Femur (tissue), 1 donor: ENCODE measurements at regions not wholly inside any gene's neighbourhood (a gene's known extent, or its start where the extent isn't known, plus 50 kb on each side); places are given as distances from the start of the nearest gene placed in this dataset.

Experiments
- DNase-seq: peaks from one replicate; pipeline ENCODE4 v3.0.0-alpha.2; 2017

GRCh38 chr3:181860235-181860634 lies 148.5 kb downstream of the SOX2 start:
- DNase-seq = no peak

DNA sequence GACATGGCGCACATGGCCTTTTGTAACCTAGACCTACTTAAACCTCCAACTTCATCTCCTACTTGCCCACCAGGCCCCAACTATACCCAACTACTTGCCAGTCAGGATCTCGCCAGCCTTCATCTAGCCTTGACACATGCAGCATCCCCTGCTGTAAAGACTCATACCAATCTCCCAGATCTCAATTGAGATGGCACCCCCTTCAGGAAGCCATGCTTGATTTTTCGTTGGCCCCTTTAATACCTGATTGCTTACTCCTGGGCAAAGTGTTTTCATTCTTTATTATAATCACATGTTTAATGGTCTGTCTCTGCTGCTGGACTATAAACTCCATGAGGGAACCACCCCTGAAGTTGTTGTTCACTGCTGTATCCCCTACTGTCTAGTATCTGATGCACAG lies 150.8 kb downstream of the SOX2 start:
- no peak for DNase-seq

DNA sequence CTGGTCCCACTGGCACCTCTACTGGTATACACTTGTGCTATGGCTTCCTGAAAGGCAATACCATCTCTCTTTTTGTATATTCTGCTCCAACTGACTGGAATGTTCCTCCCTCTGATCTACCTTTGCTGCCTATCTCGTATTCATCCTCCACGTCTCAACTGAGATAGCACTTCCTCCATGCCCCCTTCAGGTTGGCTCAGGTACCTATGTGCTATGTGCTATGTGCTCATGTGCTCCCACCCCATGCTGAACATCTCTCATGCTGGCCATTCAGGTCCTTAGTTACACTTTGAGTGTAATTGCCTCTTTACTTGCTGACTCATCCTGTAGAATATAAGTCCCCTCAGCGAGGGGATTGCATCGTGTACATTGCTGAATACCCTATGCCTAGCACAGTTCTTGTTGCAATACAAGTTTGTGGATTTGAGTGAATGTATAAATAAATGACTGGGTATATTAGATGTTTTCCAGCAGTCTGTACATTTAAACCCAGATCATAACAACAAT lies 156.9 kb downstream of the SOX2 start:
- no peak for DNase-seq

DNA sequence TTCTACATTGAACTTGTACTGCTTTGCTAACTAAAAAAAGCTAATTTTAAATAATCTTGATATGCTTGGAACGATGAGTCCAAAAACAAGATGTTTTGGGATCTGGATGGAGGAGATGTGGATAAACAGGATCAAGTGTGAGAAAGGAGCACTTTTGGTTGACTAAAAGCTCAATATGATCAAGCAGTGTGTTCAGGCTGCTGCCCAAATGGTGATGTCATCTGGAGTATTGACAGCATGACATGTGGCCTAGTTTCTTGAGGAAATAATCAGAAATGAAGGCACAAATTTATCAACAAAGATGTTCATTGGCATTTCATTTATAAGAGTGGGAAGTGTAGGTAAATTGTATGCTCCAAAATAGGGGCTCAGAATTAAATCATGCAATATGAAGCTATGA lies 161.2 kb downstream of the SOX2 start:
- no peak for DNase-seq

- no peak for DNase-seq
These were observed 168.2 kb downstream of the SOX2 start for GRCh38 chr3:181879926-181880325.

- DNase-seq = peak; percentile 36
These were observed 168.6 kb downstream of the SOX2 start for GRCh38 chr3:181880331-181880730.

- no peak for DNase-seq
These were observed 170.0 kb downstream of the SOX2 start for GRCh38 chr3:181881749-181882148.

DNA sequence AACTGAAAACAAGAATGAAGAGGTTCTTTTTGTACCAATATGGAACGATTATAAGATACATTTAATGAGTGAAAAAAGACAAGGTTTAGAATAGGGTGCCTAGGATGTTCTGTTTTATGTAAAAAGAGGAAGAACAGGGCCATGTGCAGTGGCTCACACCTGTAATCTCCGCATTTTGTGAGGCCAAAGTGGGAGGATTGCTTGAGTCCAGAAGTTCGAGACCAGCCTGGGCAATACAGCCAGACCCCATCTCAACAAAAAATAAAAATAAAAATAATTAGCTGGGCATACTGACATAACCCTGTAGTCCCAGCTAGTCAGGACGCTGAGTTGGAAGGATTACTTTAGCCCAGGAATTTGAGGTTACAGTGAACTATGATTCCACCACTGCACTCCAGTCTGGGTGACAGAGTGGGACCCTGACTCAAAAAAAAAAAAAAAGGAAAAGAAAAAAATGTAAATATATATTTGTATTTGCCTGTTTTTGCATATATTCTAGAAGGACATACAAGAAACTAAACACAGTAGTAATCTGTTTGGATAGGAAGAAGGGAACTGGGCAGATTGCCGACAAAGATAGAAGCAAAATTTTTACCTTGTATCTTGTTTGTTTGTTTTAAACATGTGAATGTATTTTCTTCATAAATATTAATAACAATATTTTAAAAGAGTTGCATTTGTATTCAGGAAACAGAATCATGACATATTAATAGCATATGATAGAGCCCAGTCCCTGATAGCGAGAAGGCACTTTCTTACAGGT lies 174.3 kb downstream of the SOX2 start:
- no peak for DNase-seq

DNA sequence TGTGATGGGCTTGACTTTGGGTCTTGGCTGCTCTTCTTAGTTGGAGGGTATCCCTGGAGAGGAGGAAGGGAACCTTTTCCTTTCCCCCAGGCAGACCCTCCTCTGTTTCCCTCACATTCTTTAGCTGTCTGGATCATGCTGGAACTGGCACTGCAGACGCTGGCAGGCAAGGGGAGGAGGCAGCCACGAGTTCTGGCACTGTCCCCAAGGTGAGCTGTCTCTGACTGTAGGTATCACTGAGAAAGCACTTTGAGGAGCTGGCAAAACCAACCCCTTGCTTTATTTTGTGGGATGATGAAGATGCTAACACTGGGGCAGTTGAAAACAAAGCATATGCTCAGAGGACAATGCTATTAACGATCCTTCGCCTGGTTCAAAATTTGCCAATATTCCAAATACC lies 175.0 kb downstream of the SOX2 start:
- no peak for DNase-seq

DNA sequence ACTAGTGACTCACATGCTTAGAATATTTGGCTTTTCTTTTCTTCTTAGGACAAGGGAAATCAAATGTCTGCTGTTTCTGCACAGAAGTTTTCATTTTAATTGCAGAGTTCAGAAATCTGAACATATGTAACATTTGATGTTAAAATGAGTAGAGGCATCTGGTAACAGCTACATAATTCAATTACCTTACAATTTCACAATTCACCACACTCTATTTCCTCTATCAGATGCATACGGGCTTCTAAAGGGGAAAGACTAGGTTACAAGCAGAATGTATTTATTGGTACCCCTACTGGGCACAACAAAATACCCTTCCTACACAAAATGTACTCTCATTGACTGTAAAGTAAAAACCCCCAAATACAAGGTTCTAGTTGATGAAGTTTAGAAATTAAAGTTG lies 176.0 kb downstream of the SOX2 start:
- DNase-seq = no peak

GRCh38 chr3:181888234-181888633 lies 176.5 kb downstream of the SOX2 start:
- DNase-seq = no peak

GRCh38 chr3:181892848-181893247 lies 181.1 kb downstream of the SOX2 start:
- DNase-seq = no peak

DNA sequence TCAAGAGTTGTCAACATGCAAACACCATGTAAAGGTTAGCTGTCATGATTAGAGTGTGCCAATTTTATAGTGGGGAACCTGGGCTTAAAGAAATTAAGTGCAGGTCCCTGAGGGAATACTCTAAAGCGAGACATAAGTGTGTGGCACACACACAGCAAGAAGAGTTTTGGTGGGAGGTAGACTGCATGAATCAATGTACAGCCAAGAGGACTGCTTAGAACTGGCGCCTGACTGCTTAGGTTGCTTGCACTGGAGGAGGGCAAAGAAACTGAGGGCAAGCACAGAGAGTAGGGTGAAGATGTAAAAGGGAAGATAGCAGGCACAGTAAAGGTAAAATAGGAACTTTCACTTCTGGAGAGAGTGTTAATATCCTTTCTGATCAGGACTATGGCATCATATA lies 184.9 kb downstream of the SOX2 start:
- no peak for DNase-seq

GRCh38 chr3:181899702-181900101 lies 188.0 kb downstream of the SOX2 start:
- no peak for DNase-seq

GRCh38 chr3:181901626-181902025 lies 189.9 kb downstream of the SOX2 start:
- DNase-seq = no peak

DNA sequence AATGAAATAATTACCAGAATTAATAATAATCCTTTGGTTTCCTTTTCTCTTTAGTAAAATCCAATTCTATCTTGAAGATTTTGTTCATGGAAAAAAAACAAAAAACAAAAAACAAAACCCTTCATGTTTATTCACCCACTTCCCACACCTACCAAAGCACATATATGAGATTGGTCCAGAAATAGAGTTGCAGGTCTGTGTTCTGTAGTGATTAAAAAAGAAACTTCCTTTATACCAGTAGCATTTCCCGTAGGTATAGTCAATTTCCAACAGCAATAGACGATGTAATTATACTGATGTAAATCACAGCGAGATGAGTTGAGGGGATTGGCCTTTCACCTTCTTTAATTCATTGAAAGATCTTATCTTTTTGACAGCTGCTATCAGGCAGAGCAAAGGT lies 194.6 kb downstream of the SOX2 start:
- DNase-seq = no peak

DNA sequence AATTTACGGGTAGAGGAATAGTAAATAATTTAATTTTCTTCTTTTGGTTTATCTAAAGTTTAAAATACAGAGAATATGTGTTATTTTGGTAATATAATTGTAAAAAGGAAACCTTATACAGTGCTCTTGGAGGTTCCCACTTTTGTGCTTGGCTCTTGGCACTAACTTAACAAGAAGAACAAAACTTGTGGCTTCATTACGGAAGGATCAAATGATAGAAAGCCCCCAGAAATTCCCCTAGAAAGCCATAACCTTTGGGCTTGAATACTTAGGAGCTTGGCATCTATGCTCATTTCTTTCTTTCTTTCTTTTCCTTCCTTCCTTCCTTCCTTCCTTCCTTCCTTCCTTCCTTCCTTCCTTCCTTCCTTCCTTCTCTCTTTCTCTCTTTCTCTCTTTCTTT lies 197.5 kb downstream of the SOX2 start:
- no peak for DNase-seq

- DNase-seq = no peak
These were observed 200.7 kb downstream of the SOX2 start for GRCh38 chr3:181912384-181912783.

- no peak for DNase-seq
These were observed 201.5 kb downstream of the SOX2 start for GRCh38 chr3:181913254-181913653.

DNA sequence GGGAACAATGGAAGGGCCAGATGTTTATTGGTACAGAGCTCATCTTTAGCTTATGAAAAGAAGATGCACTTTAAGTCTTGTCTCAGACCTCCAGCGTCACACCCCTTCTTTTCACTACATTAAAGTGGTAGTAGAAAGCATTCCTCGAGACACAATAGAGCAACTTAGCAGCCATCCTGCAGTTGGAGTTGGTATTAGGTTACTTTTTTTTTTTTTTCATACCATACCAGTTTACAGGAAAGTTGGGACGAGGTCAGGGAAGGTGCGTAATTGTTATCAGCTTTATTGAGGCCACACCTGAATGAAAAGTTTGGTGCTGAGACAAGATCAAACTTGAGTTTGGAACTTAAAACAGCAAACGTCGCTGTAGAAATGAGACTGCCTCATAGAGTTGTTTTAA lies 203.8 kb downstream of the SOX2 start:
- DNase-seq = no peak

GRCh38 chr3:181916013-181916412 lies 204.3 kb downstream of the SOX2 start:
- no peak for DNase-seq

DNA sequence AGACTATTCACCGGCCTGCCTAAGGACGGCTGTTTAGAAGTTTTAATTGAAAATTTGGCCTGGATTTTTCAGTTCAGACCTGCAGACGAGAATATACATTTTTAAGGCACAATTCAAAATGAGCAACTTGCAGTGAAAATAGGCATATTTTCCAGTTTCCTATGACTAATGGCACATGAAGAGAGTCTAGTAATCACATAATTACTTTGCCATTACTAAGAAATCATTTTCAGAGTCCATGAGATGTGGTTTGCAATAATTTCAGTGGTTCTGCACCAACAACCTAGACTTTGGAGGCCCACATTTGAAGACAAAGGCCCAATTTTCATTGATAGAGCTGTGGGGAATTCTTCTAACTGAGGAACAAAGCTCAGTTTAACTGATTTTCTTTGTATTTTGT lies 205.3 kb downstream of the SOX2 start:
- no peak for DNase-seq

DNA sequence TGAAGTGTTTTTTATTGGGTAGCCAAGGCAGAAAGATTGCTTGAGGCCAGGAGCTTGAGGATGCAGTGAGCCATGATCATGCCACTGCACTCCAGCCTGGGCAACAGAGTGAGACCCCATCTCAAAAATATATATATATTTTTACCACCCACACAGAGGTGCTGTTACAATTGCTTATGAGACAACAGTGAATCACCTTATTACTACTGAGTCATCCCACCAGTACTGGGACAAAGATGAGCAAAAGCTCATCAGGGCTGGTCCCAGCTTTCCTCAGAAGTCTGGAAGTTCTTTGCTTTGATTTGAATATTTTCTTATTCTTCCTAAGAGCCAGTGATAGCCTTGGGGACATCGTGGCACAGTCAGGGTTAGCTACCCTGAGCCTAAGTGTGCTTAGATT lies 207.7 kb downstream of the SOX2 start:
- DNase-seq = no peak

- DNase-seq = no peak
These were observed 208.7 kb downstream of the SOX2 start for GRCh38 chr3:181920409-181920808.

DNA sequence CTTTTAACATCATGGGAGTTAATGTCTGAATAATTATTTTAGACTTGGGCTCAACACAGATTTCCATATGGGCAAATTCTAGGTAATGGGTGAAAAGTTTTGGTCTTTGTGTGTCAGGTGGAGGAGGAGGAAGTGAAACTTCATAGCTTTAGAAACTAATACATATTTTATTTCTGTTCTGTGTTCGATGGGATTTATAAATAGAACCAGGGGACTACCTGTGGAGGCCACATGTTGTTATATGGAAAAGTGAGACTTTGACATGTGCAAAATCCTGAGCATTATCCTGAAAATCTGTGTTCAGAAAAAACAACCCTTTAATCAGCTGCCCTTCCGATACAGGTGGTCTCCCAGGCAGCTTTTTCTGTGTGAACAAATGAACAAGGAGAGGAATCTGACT lies 209.5 kb downstream of the SOX2 start:
- DNase-seq = no peak
